Caco-2 (cell line): ENCODE measurements at regions not wholly inside any gene's neighbourhood (a gene's known extent, or its start where the extent isn't known, plus 50 kb on each side); places are given as distances from the start of the nearest gene placed in this dataset.
A peak's percentile ranks its signal among the peaks of the same experiment; 100 is the strongest.
"Not testable (repeated sequence)": the region's sequence is repeated elsewhere in the genome, so short reads cannot be mapped to it uniquely, and the experiment has no call there.

Experiments used
- BruUV-seq: library from RNA; stranded (reverse); fragments of 400-500 nt; replicated peaks from 2 replicates; lab custom pipeline; 2021; lab: Mats Ljungman, UMichigan
- CTCF ChIA-PET: fragments of 300-600 bp; sonication (Branson Sonifier 250); formaldehyde crosslinking; loops from one replicate; lab custom pipeline; 2022; ENCODE audit warnings: antibody characterized with exemption; lab: Charles Lee
- POLR2A ChIA-PET: fragments of 300-600 bp; sonication (Branson Sonifier 250); formaldehyde crosslinking; loops from one replicate; lab custom pipeline; 2022; ENCODE audit warnings: antibody characterized with exemption; lab: Charles Lee
- DNase-seq, 2 experiments: peaks; one replicate each; pipeline versions ENCODE4 v3.0.0 to v3.0.0-alpha.2; 2020 to 2022
- H3K27me3 ChIP-seq: replicated peaks from 2 replicates; pipeline ENCODE4 v1.6.0; 2011; ENCODE audit warnings: low read length; ENCODE audit not compliant: control insufficient read depth, insufficient read depth
- H3K36me3 ChIP-seq: 2 replicates; pipeline ENCODE4 v1.5.1; 2011; ENCODE audit warnings: low read length; ENCODE audit not compliant: control insufficient read depth, insufficient read depth
- H3K4me1 ChIP-seq: fragments of 250-450 bp; sonication (Bioruptor Pico); 2 replicates; pipeline ENCODE4 v1.5.1; 2020; ENCODE audit warnings: mild to moderate bottlenecking
- H3K4me3 ChIP-seq: 2 replicates; pipeline ENCODE4 v1.5.1; 2011; ENCODE audit warnings: low read depth, mild to moderate bottlenecking, control low read depth, low read length
- H3K9me3 ChIP-seq: fragments of 250-450 bp; sonication (Bioruptor Pico); 2 replicates; pipeline ENCODE4 v1.5.1; 2020; ENCODE audit warnings: mild to moderate bottlenecking, moderate library complexity
- H3K27ac Mint-ChIP-seq: one replicate; pipeline ENCODE4 v1.8.0; 2022; ENCODE audit warnings: mixed read lengths; ENCODE audit not compliant: unreplicated experiment
- H3K27me3 Mint-ChIP-seq: one replicate; pipeline ENCODE4 v1.8.0; 2022; ENCODE audit warnings: mixed read lengths; ENCODE audit not compliant: insufficient read depth, unreplicated experiment
- H3K36me3 Mint-ChIP-seq: one replicate; pipeline ENCODE4 v1.8.0; 2022; ENCODE audit warnings: mild to moderate bottlenecking, mixed read lengths; ENCODE audit not compliant: insufficient read depth, unreplicated experiment
- H3K4me1 Mint-ChIP-seq: one replicate; pipeline ENCODE4 v1.8.0; 2022; ENCODE audit warnings: low read depth, mixed read lengths; ENCODE audit not compliant: unreplicated experiment
- H3K4me3 Mint-ChIP-seq: one replicate; pipeline ENCODE4 v1.8.0; 2022; ENCODE audit warnings: mild to moderate bottlenecking, moderate library complexity, mixed read lengths; ENCODE audit not compliant: unreplicated experiment
- H3K9me3 Mint-ChIP-seq: one replicate; pipeline ENCODE4 v1.8.0; 2022; ENCODE audit warnings: mixed read lengths; ENCODE audit not compliant: unreplicated experiment
- intact Hi-C: fragments of 100-400 bp; cut with micrococcal nuclease; formaldehyde crosslinking; loops from one replicate; pipeline ENCODE4 v1.10.0; 2022; ENCODE audit not compliant: unreplicated experiment

DNA sequence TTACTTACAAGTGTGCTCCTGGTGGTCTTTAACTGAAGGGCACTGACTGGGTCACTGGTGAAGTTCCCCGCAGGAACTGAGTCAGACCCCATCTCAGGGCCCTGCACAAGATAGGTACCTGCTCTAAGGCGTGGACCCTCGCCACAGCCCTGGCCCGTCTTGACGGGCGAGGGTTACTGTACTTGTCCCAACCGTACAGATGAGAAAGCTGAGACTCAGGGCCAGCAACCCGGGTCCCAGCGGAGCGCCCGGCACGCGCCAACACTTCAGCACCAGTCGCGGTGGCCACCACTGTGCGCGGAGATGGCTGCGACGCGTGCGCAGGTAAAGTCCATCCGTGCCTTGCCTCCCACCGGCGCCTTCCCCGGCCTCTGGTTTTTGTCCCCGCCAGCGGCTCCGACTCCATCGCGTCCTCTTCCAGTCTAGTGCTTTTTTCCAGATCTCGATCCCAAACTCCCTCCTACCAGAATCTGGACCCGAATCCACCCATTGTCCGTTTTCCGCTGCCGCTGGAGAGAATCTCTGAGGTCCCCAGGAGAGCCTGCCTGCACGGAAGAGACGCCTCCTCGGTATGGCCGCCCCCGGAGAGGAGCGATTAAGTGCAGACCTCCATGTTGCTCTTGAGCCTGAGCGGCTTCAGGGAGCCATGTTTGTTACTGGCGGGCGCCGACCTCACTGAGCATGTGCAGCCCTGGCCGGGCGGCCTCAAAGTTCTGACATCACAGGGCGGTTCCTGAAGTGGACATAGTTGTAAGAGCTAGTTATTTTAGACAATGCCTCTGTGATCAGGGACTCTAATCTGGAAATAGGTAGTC lies 1707.8 kb downstream of the SPATA31A7 start:
- CTCF ChIA-PET, POLR2A ChIA-PET, BruUV-seq, H3K36me3 ChIP-seq, intact Hi-C loops, H3K27me3 ChIP-seq, H3K9me3 Mint-ChIP-seq, H3K36me3 Mint-ChIP-seq, H3K27me3 Mint-ChIP-seq, H3K27ac Mint-ChIP-seq, H3K9me3 ChIP-seq, H3K4me1 ChIP-seq, H3K4me1 Mint-ChIP-seq: not testable (repeated sequence)
- peak overlapping the region; percentile 27 for H3K4me3 ChIP-seq
- H3K4me3 Mint-ChIP-seq = peak overlapping the region; percentile 56
- DNase-seq = peak in 1 of 2 experiments; percentile 12

DNA sequence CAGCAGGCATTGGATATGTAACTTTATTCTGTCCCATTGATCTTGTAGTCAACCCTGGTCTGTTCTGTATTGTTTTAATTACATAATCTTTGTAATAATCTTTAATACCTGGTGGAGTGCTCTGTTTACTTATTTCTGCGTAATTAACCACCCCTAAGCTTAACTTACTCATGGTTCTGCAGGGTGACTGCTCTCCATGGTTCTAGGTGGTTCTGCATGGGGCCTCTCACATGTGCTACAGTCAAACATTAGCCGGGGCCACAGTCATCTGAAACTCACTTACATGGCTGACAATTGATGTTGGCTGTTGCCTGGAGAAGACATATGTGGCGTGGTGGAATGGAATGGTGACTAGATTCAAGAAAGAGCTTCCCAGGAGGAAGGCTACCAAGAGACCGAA lies 1709.8 kb downstream of the SPATA31A7 start:
- H3K9me3 Mint-ChIP-seq, H3K4me3 Mint-ChIP-seq, H3K27ac Mint-ChIP-seq, CTCF ChIA-PET, POLR2A ChIA-PET, H3K4me3 ChIP-seq, DNase-seq, BruUV-seq, intact Hi-C loops, H3K9me3 ChIP-seq, H3K4me1 ChIP-seq, H3K27me3 Mint-ChIP-seq, H3K27me3 ChIP-seq, H3K4me1 Mint-ChIP-seq, H3K36me3 ChIP-seq, H3K36me3 Mint-ChIP-seq: not testable (repeated sequence)

DNA sequence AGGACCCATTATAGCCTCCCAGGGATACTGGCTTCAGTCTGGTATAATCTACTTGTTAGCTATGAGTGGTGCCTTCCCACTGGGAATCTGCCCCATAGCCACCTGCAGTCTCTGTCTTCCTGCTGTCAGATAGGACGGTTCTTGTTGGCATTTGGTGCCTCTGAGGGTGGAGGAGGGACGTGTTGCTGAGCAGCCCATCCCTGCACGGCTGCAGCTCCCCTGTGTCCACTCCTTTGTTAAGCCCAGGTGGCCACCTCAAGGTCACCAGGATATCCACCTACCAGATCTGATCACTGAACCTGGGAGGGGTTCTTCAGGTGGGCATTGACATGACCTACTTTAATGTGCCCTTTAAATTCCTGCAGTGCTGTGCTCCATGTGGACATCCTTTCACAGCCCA lies 1714.2 kb downstream of the SPATA31A7 start:
- intact Hi-C loops, H3K36me3 Mint-ChIP-seq, H3K9me3 Mint-ChIP-seq, H3K4me1 ChIP-seq, H3K27me3 ChIP-seq, BruUV-seq, H3K27me3 Mint-ChIP-seq, H3K36me3 ChIP-seq, POLR2A ChIA-PET, DNase-seq, H3K27ac Mint-ChIP-seq, H3K9me3 ChIP-seq, H3K4me3 Mint-ChIP-seq, H3K4me3 ChIP-seq, H3K4me1 Mint-ChIP-seq, CTCF ChIA-PET: not testable (repeated sequence)

GRCh38 chr9:62905722-62906121 lies 1715.9 kb downstream of the SPATA31A7 start:
- H3K9me3 Mint-ChIP-seq, intact Hi-C loops, H3K27me3 Mint-ChIP-seq, H3K36me3 Mint-ChIP-seq, CTCF ChIA-PET, H3K36me3 ChIP-seq, DNase-seq, H3K4me1 Mint-ChIP-seq, H3K4me1 ChIP-seq, H3K4me3 Mint-ChIP-seq, BruUV-seq, H3K27ac Mint-ChIP-seq, POLR2A ChIA-PET, H3K27me3 ChIP-seq, H3K9me3 ChIP-seq, H3K4me3 ChIP-seq: not testable (repeated sequence)

GRCh38 chr9:62907866-62908265 lies 1718.0 kb downstream of the SPATA31A7 start:
- H3K9me3 ChIP-seq, H3K36me3 ChIP-seq, CTCF ChIA-PET, H3K9me3 Mint-ChIP-seq, H3K4me3 Mint-ChIP-seq, H3K36me3 Mint-ChIP-seq, H3K4me1 ChIP-seq, intact Hi-C loops, BruUV-seq, H3K27ac Mint-ChIP-seq, POLR2A ChIA-PET, H3K4me1 Mint-ChIP-seq, H3K27me3 Mint-ChIP-seq, H3K27me3 ChIP-seq, H3K4me3 ChIP-seq, DNase-seq: not testable (repeated sequence)

- H3K27me3 ChIP-seq, H3K9me3 Mint-ChIP-seq, H3K27ac Mint-ChIP-seq, H3K36me3 Mint-ChIP-seq, H3K27me3 Mint-ChIP-seq, H3K36me3 ChIP-seq, DNase-seq, H3K4me3 ChIP-seq, CTCF ChIA-PET, BruUV-seq, H3K4me3 Mint-ChIP-seq, H3K4me1 ChIP-seq, H3K4me1 Mint-ChIP-seq, POLR2A ChIA-PET, H3K9me3 ChIP-seq, intact Hi-C loops: not testable (repeated sequence)
Observed at GRCh38 chr9:62908271-62908670, 1718.4 kb downstream of the SPATA31A7 start.

DNA sequence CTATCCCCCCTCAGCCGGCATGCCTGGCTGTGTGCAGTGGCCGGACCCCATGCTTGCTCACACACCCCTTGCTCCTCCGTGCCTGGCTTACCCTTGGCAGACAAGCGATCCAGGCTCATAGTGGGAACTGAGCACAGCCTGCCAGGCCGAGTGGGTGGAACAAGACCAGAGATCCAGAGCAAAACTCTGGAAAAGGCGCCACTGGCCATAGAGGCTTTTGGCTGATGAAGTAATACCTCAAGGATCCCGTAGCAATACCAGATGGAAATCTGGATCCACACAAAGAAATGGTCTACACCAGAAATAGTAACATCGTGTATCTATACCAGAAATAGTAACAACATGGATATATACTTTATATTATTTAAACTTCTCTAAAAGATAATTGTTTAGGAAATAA lies 1719.6 kb downstream of the SPATA31A7 start:
- POLR2A ChIA-PET, CTCF ChIA-PET, H3K36me3 Mint-ChIP-seq, H3K4me3 Mint-ChIP-seq, H3K27me3 Mint-ChIP-seq, intact Hi-C loops, H3K27me3 ChIP-seq, H3K27ac Mint-ChIP-seq, H3K9me3 Mint-ChIP-seq, H3K4me1 Mint-ChIP-seq, H3K36me3 ChIP-seq, DNase-seq, H3K4me3 ChIP-seq, H3K9me3 ChIP-seq, H3K4me1 ChIP-seq, BruUV-seq: not testable (repeated sequence)
